GM19043 (cell line): ENCODE measurements at regions not wholly inside any gene's neighbourhood (a gene's known extent, or its start where the extent isn't known, plus 50 kb on each side); places are given as distances from the start of the nearest gene placed in this dataset.
"Not testable (repeated sequence)": the region's sequence is repeated elsewhere in the genome, so short reads cannot be mapped to it uniquely, and the experiment has no call there.

Experiments
- ATAC-seq: cut with Tn5 transposase; IDR thresholded peaks from one replicate; pipeline ENCODE4 v1.9.1; 2021; ENCODE audit warnings: low read depth; ENCODE audit not compliant: unreplicated experiment

DNA sequence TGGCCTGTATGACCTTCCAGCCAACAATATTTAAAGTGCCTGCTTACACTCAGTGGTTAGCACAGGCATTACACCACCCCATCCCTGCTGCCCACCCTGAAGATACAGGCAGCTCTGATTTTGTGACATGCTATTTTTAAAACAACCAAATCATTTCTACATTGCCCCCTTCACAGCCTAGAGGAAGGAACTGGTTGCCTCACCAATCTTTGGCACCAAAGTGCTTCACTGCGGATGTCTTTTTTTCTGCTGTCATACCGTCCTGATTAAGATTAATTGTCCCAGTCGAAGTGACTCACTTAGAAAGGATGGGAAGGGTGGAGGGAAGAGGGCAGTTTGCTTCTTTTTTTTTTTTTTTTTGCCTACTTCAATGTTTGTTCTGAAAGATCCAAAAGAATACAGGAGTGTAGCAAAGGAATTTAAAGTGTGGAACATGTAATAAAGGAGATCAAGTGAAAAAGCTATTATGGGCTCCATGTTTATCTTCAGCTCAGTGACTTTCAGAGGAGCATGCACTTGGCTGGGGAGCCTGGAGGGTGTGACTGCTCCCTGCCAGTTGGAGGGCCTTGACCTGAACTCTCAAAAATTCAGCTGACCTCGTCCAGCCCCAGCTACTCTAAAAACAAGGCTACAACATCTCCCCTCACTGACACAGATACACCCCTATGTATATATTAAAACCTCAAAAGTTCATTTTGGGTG is 501.1 kb upstream of the TNP1 start:
- no peak for ATAC-seq

DNA sequence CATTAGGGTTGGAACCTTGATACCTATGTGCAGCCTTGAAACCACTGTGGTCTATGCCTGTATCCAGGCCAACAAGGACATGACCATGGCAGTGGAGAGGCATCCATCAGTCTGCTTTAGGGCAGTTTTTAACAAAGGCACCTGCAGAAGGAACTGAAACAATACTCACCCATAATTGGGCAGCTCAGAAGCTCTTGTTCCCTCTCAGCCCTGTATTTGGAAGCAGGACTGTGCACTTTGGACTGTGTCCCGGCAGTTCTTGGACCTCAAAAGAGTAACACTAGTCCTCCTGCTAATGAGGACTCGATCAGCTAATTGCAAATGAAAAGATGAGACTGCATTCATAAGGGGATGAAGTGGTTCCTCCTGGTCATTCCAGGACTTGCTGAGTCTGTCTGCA is 500.2 kb upstream of the TNP1 start:
- ATAC-seq, result no peak

DNA sequence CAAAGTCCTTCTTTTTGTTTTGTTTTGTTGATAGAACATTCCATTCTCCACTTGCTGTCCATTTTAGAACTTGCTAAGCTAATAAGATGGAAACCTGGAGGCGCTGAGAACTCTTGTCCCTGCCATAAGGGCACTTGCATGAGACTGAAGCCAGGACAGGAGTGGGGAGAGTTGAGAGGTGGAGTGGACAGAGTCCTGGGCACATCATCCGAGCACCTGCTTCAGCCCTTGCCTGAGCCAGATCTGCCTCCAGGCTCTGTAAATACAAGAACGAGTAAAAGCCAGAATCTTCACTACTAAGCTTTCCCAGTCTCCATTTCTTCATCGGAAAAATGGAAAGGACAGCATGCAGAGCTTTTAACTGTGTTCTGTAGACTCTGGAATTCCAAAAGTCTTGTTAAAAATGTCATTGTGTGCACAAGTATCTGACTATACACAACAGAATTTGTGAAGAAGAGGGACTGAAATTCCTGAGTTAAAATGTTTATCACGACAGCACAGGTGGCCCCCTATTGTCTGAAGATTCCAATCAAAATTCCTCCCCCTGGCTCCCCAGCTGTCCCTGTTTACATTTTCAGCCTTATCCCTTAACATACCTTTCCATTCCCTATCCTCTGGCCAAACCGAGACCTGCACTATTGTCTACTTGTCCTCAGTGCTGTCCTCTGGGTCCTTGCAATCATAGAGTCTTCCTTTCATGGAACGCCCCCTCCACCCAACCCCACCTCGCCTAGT is 498.2 kb upstream of the TNP1 start:
- no peak for ATAC-seq

DNA sequence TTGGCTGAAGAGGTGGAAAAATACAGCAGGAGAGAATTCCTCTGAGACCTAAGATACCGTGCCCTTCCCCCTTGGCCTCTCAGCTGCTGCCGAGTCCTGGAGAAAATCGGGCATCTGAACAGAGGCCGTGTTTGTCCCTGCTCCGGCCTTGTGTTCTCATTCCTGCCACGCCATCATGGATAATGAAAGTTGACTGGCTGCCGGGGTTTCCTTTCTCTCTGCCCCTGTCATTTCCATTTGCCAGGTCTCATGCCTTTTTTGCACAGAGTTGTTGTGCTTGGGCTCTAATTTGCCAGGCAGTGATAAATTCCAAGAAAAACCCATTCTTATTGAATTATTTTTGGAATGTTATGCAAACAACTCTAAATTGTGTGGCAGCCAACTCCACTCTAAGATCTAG is 496.9 kb upstream of the TNP1 start:
- ATAC-seq, result no peak

DNA sequence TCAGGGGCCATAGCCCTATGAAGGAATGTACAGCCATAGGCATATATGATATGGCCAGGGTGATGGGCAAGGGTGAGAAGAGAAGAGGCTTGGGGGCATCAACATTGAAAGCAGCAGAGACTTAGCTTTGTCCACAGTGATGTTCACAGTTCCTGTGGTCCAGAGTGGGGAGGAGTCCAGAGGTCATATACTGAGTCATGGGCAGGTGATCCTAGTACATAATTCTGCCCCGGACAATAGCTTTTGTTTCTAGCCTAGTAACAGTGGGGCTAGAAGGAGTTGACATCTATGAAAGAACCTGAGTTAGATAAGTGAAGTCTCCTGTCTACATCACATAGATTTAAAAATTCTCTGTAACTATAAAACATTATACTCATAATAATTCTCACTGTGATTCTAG is 496.3 kb upstream of the TNP1 start:
- ATAC-seq, result no peak

DNA sequence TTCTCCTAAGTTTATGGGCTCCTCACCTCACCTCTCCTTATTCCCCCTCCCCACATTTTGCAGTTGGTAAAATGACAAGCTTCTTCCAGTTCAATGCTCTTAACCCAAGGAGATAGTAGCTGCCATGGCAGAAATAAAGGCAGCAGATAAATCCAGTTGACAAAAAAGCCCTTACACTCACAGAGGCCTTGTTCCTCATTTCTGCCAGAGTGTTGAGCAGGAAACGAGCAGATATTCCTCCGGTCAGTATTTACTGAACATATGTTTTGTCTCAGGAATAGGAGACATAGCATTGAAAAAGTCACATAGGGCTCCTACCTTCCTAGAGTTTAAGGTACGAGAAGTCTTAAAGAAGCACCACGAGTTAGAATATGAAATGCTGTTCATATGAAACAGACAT is 493.7 kb upstream of the TNP1 start:
- ATAC-seq, result no peak

DNA sequence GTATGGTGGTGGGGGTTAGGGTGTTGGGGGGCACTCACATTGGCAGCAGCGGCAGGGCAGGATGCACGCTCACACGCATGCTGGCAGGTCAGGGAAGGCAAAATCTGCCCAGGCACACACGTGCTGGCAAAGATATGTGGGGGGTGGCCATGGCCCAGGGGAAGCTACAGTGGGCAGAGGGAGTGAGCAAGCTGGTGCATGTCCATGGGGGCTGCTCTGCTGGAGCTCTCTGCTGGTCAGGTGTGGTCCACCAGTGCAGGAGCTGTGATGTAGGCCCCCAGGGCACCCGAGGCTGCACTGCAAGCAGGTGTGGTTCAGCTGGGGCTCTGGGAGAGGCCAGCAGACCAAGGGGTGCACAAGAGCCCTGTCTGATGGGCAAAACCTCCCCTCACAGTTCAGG is 491.5 kb upstream of the TNP1 start:
- no peak for ATAC-seq

DNA sequence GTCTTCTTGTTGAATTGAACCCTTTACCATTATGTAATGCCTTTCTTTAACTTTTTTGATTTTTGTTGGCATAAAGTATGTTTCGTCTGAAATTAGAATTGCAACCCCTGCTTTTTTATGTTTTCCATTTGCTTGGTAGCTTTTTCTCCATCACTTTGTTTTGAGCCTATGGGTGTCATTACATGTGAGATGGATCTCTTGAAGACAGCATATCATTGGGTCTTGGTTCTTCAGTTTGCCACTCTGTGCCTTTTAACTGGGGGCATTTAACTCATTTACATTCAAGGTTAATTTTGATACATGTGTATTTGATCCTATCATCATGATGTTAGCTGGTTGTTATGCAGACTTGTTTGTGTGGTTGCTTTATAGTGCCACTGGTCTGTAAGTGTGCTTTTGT is 489.4 kb upstream of the TNP1 start:
- no peak for ATAC-seq

DNA sequence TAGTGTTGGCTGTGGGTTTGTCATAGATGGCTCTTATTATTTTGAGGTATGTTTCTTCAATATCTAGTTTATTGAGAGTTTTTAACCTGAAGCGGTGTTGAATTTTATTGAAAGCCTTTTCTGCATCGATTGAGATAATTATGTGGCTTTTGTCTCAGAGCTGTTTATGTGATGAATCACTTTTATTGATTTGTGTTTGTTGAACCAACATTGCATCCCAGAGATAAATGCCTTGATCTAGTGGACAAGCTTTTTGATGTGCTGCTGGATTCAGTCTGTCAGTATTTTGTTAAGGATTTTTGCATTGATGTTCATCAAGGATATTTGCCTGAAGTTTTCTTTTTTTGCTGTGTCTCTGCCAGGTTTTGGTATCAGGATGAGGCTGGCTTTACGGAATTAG is 487.8 kb upstream of the TNP1 start:
- not testable (repeated sequence) for ATAC-seq

DNA sequence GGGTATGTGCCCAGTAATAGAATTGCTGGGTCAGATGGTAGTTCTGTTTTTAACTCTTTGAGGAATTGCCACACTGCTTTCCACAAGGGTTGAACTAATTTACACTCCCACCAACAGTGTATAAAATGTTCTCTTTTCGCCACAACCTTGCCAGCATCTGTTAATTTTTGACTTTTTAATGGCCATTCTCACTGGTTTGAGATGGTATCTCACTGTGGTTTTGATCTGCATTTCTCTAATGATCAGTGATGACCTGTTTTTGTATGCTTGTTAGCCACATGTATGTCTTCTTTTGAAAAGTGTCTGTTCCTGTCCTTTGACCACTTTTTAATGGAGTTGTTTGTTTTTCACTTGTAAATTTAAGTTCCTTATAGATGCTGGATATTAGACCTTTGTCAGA is 486.2 kb upstream of the TNP1 start:
- not testable (repeated sequence) for ATAC-seq

DNA sequence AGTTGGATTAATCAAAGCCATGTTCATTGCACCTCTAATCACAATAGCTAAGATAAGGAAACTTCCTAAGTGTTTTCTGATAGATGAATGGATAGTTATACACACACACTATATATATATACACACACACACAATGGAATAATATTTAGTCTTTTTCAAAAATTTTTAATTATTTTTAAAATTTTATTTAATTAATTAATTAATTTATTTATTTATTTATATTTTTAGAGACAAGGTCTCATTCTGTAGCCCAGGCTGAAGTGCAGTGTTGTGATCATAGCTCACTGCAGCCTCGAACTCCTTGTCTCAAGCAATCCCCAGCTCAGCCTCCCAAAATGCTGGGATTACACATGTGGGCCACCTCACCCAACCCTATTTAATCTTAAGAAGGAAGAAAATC is 481.0 kb upstream of the TNP1 start:
- no peak for ATAC-seq

DNA sequence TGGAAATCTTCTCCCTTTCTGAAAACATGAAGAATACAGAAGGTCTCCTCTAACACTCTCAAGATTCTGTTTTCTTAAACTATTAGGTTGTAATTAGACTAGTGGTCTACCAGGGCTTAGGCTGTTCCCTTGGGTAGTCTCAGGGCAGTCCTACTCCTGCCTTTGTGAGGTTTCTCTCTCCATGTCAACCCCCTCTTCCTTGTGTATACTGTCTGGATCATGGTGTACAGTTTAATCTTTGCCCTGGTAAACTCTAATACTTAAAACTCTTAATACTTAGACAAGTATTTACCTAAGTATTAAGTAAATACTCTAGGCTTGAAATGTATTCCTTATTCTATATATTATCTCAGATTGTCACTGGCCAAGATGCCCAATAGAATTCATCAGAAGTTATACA is 480.3 kb upstream of the TNP1 start:
- ATAC-seq, result no peak

DNA sequence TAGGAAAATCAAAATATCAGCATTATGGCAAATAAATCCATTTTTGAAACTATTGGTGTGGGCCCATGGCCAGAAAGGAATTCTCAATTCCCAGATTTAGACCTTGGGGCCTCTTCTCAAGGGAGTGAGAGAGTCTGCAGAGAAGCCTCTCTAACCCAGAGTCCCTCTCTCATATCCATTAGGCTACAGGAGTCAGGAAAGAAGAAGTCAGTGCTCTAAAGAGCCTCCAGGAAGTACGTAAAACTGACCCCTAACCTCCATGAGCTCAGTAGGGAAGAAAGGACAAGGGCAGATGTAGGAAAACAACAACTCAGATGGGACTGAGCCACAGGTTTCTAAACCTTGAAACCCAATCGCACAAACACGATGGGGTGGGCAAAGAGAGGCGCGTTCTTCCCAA is 479.9 kb upstream of the TNP1 start:
- ATAC-seq, result no peak

DNA sequence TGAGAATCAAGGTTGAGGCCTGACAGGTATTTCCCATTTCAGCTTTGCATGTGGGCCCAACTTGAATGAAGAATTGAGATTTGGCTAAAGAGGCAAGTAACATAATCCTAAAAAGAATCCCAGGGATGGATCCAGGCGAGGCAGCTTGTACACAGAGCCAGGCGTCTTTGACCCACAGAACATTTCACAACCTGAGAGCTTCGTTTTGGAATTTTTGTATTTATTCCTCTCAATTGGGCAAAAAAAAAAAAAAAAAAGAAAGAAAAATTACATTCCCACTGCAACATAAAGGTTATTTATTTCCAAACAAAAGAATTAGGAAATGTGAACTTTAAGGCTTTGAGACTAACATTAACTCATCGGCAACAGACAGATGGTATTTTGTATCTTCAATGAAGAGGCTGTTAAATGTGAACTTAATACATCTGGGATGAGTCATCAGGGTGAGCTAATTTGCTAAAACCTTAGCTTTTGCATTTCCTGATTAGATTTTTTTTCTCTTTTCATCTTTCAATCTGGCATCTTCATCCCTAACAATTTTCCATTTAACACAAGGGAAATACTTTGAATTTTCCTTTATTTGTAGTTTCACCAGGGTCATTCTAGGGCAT is 478.5 kb upstream of the TNP1 start:
- no peak for ATAC-seq

DNA sequence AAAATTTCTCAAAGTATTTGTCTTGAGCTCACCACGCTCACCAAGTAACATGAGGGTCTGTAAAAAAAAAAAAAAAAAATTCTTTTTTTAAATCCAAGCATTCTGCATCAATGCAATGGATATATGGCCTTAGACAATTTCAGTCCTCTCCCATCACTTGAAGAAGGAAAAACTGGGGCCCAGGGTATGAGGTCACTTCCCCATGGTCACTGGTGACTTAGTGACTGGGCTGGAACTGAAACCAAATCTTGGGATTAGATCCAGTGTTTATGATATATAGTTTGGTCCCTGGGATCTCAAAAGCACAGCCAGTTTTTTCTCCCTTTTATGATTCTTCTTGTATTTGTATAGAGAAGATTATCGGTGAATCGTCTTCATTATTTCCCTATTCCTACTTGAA is 477.9 kb upstream of the TNP1 start:
- ATAC-seq, result no peak

DNA sequence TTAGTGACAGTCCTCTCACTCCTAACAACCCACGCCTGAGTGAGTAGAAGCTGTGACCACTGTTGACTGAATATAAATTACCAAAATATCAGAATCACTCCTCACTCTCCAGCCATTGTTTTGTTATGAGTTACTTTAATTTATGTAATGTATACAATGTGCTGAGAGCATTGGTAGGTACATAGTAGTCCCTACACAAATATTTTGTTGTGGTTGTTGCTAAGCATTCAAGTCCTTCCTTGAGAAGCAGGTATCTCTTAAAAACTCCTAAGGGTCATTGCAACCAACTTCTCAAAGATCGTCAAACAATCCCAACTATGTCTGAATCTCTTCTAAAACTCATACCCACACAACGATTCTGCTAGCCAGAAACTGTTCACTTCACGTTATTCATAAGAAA is 476.8 kb upstream of the TNP1 start:
- no peak for ATAC-seq

DNA sequence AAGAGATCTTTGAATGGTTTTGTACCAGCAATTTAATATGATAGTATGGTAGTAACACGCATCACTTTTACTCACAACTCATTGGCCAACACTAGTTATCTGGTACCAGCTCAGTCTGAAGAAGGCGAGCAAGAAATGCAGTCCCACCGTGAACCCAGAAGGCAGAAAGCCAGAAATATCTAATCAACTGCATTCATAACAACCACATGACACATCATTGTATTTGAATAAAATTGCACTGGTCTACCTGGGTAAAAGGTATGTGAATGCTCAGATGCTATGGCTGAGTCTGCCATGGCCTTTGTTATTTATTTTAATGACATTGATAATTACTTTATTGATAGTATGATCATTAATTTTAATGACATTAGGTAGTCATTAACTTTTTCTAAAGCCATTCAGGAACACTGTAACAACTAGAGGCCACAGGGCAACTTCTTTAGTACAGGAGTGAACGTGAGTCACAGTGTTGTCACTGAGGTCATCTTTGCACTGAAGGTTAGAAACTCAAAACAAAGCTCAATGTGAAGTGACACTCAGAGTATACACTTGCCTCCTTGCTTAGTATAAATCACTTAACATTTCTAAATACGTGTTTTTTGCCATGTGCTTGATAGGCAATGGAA is 475.6 kb upstream of the TNP1 start:
- no peak for ATAC-seq

DNA sequence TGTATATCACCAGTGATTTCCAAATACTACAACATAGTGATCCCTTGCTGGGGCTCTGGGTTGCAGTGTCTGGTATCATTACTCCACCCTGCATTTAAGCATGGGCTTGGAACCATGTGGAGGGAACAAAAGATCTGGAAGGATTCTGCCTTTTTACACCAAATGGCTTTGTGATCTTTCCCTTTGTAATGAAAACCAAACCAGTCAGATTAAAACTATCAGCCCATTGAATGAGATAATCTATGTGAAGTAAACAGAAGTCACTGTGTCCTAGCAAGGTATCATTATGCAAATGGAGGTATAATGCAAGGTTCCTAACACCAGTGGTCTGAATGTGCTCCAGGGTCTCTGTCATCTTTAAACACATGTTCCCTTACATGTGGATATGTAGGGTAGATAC is 474.7 kb upstream of the TNP1 start:
- no peak for ATAC-seq

DNA sequence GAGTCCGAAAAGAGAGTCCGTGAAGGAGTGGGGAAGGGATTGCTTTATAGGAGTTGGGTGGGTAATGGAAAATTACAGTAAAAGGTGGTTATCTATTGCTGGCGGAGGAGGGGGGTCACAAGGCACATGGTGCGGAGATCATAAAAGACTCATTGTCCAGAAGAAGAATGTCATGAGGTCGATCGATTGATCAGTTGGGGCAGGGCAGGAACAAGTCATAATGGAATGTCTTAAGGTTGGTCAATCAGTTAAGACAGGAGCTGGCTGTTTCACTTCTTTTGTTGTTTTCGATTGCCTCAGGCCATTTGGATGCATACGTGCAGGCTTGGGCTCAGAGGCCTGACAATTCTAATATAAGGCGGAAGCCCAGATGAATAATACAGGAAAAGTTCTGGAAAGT is 473.0 kb upstream of the TNP1 start:
- no peak for ATAC-seq

DNA sequence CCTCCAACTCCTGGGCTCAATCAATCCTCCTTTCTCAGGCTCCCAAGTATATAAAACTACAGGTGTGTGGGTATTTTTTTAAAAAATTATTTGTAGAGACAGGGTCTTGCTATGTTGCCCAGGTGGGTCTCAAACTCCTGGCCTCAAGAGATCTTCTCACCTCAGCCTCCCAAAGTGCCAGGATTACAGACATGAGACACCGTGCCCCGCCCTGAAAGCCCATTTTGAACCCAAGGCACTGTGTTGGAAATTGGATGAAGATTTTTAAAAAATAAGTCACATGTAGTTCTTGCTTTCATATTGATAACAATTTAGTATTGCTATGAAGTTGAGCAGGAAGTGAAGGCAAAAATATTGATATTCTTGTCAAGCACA is 472.5 kb upstream of the TNP1 start:
- no peak for ATAC-seq

DNA sequence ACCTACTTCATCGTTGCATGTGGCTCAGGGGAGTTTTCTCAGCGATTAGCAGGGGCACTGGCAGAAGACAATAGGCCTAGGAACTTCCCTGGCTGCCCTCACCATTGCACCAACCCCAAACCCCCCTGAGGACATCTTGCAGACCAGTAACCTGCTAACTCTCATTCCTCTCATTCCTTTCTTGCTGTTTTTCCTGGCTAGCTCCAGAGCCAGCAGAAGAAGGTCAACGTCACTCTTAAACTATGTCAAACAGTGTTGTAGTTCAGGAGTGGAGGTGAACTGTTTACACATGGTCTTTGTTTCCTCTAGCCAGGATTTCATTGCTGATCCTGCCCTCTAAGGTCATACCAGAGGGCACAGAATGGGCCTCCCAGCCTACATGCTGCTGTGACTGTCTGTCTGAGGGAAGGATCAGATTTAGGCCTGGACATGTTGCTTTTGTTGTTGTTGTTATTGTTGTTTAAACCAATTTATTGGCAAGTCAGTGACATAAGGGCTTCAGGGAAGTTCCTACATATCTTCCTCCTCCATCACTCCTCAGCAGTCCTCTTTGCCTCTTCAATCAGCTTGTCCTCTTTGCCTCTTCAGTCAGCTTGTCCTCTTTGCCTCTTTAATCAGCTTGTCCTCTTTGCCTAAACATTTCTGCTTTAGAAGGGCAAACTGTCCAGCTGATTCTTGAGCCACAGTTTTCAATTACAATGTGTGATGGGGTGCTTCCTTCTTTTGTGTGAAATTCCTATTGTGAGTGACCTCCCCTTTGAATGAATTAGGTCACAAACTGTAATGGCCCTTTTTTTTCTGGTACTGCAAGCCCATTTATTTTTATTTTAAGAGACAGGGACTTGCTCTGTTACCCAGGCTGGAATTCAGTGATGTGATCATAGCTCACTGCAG is 471.9 kb upstream of the TNP1 start:
- ATAC-seq, result no peak
